ENCODE measurements at regions not wholly inside any gene's neighbourhood (a gene's known extent, or its start where the extent isn't known, plus 50 kb on each side); places are given as distances from the start of the nearest gene placed in this dataset.

DNA sequence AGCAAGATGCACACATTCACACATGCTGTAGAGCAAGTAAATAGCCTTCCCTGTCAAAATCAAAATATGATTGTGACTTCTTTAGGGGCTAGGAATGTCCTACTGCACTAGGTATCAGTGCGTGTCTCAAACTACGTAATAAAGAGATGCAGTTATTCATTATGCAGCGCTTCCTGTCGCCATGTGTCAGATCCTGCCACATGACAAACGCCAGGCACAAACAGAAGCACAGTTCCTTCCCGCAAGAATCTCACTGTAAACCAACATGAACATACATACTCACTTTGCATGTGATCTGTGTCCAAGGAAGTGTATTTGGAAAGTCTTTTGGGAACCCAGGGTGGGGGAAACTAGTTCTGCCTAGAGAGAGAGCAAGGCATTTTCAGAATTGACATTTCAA, 599.9 kb downstream of the RNF144A start:
- H3K4me3 Mint-ChIP-seq = peak overlapping the region; percentile 59 to 76
- peaks cover 2% of the 10 kb centered on the region for H3K36me3 Mint-ChIP-seq (ENCODE audit: insufficient read depth)
- peak overlapping the region in 1 of 2 donors; percentile 83 for H3K27ac Mint-ChIP-seq
- no peaks in the 10 kb centered on the region for H3K27me3 Mint-ChIP-seq
- peak; percentile 7 to 26 (median 7) for DNase-seq
- H3K4me1 Mint-ChIP-seq (ENCODE audit: low read depth in 2 of 2) = peaks cover 10 to 28% of the 10 kb centered on the region in 2 donors
- ATAC-seq (replicated peaks) = peak; percentile 97
- H3K9me3 Mint-ChIP-seq = no peaks in the 10 kb centered on the region

DNA sequence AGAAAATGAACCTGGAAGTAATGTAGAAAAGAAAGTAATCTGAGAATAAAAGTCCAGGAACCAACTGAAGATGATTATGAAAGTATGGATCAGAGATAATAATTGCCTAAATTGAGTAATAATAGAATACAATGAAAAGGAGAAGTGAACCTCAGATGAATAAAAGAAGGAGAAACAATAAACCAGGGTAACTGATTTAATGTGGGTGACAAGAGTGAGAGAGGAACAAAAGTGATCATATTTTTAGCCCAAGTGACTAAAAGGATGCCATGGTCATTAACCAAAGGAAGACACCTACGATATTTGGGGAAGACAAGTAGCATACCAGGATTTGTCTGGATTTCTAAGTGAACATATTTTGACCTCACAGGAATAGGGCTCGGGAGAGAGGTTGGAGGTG, 600.6 kb downstream of the RNF144A start:
- peak overlapping the region in 1 of 2 donors; percentile 83 for H3K27ac Mint-ChIP-seq
- DNase-seq (no peak), ATAC-seq (replicated peaks) (no peak)
- H3K27me3 Mint-ChIP-seq = peaks cover 0 to 5% of the 10 kb centered on the region in 2 donors
- H3K36me3 Mint-ChIP-seq (ENCODE audit: insufficient read depth) = peaks cover 2% of the 10 kb centered on the region
- peaks cover 12 to 28% of the 10 kb centered on the region in 2 donors for H3K4me1 Mint-ChIP-seq (ENCODE audit: low read depth in 2 of 2)
- H3K9me3 Mint-ChIP-seq = no peaks in the 10 kb centered on the region
- H3K4me3 Mint-ChIP-seq = peak overlapping the region in 1 of 2 donors; percentile 76

DNA sequence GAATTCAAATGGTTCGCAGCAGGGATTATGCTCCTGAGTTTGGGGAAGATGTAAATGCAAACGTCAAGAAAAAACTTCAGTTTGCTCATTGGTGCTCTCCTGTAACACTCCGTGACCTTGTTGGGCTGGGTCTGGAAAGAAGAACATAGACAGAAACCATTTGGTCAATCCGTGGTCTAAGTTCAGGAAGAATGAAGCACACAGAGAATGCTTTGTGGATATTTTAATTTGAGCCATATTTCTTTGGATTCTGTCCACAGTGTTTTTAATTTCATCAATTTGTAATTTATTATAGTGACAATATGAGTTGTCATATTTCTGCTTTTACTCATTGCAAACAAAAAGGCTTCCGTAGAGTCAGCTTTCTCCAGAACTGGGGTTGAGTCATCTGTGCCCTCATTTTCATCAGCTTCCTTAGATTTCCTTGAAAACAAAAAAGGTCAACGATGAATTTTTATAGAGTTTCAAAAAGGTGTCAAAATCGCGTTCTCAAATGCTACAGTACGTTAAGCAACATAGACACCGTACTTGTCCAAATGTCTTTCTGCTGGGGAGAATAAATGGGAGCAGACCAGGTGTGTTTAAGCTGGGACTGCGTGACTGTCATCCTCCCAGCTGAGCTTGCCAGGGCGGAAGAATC, 606.4 kb downstream of the RNF144A start:
- Mint-ChIP-seq H3K27ac (no peak overlapping the region), H3K36me3 (ENCODE audit: insufficient read depth) (peaks cover 2% of the 10 kb centered on the region), H3K9me3 (peaks cover 0 to 1% of the 10 kb centered on the region in 2 donors), H3K4me1 (ENCODE audit: low read depth in 2 of 2) (peaks cover 0 to 3% of the 10 kb centered on the region in 2 donors), H3K27me3 (peaks cover 0 to 8% of the 10 kb centered on the region in 2 donors), H3K4me3 (no peak overlapping the region)
- DNase-seq = no peak
- ATAC-seq (replicated peaks) = no peak

DNA sequence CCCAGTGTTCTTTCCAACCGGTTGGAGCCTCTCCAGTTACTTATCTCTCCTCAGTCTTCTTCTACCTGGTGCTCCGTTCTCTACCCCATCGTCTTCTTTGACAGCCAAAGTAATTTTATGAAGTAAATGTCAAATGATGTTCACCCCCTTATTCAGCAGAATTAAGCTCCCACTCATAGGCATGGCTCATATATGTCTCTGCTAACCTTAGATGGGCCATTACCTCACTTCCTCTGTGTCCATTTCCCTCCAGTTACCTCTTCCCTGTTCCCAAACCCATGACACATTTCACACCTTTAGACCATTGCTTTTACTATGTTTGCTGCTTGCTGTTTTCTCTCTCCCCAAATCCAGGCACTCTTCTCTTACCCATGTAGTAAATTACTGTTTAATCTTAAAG, 607.0 kb downstream of the RNF144A start:
- no peak for DNase-seq
- ATAC-seq (replicated peaks) = no peak
- Mint-ChIP-seq H3K4me1 (ENCODE audit: low read depth in 2 of 2) (peaks cover 0 to 3% of the 10 kb centered on the region in 2 donors), H3K9me3 (peaks cover 0 to 7% of the 10 kb centered on the region in 2 donors), H3K27ac (no peak overlapping the region), H3K4me3 (no peak overlapping the region), H3K27me3 (peaks cover 0 to 8% of the 10 kb centered on the region in 2 donors), H3K36me3 (ENCODE audit: insufficient read depth) (no peaks in the 10 kb centered on the region)

DNA sequence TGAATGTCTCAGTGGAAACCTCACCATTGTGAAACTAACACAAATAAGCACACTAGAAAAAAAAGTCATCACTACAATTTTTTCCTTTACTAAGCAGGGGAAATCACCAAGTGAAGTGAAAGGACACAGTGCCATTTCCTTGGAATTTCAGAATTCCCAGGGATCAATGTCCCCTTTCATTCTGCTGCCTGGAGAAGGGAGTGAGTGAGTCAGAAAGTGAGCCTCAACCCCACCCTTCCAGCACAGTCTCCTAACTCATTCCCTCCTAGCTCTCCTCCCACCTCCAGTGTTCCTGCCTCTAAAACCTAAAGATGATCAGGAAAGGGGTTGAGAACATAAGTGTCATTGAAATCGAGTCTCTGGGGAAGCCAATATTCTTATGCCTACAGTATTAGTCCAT, 608.5 kb downstream of the RNF144A start:
- Mint-ChIP-seq H3K27me3 (peaks cover 0 to 8% of the 10 kb centered on the region in 2 donors), H3K4me3 (no peak overlapping the region), H3K9me3 (peaks cover 2 to 8% of the 10 kb centered on the region in 2 donors), H3K36me3 (ENCODE audit: insufficient read depth) (no peaks in the 10 kb centered on the region), H3K27ac (peak overlapping the region in 1 of 2 donors; percentile 5), H3K4me1 (ENCODE audit: low read depth in 2 of 2) (peaks cover 0 to 3% of the 10 kb centered on the region in 2 donors)
- ATAC-seq (replicated peaks) (no peak), DNase-seq (no peak)

DNA sequence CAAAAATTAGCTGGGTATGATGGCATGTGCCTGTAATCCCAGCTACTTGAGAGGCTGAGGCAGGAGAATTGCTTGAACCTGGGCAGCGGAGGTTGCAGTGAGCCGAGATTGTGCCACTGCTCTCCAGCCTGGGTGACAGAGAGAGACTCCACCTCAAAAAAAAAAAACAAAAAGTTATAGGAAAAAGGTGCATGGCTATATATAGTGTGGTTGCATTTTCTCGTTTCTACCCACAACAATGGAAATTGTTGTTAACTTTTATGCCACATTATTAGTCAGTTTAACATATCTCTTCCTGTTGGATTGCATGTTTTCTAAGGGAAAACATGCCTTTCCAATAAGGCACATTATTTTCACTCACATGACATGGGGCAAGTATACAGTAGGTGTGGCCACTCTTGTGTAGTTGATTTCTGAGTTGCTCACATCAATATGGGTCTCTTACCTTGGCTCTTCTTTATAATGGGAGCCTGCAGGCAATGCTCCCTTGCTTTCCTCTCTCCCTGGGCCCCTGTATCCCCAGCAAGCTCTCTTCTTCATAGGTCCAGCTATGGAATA, 610.0 kb downstream of the RNF144A start:
- H3K4me3 Mint-ChIP-seq = no peak overlapping the region
- peaks cover 7 to 17% of the 10 kb centered on the region in 2 donors for H3K9me3 Mint-ChIP-seq
- DNase-seq (no peak), ATAC-seq (replicated peaks) (no peak)
- no peaks in the 10 kb centered on the region for H3K36me3 Mint-ChIP-seq (ENCODE audit: insufficient read depth)
- H3K27me3 Mint-ChIP-seq = peaks cover 0 to 8% of the 10 kb centered on the region in 2 donors
- peaks cover 0 to 3% of the 10 kb centered on the region in 2 donors for H3K4me1 Mint-ChIP-seq (ENCODE audit: low read depth in 2 of 2)
- no peak overlapping the region for H3K27ac Mint-ChIP-seq

DNA sequence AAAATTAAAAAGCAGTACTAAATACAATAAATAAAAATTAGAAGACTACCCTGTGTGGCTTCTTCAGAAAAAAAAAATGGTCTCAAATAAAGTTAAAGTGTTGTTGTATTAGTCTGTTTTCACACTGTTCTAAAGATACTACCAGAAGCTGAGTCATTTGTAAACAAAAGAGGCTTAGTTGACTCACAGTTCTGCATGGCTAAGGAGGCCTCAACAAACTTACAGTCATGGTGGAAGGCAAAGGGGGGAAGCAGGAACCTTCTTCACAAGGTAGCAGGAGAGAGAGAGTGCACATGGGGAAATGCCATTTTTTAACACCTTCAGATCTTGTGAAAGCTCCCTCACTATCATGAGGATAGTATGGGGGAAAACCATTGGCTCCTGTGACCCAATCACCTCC, 612.8 kb downstream of the RNF144A start:
- DNase-seq (no peak), ATAC-seq (replicated peaks) (no peak)
- no peak overlapping the region for H3K4me3 Mint-ChIP-seq
- H3K27me3 Mint-ChIP-seq = no peaks in the 10 kb centered on the region
- H3K9me3 Mint-ChIP-seq = peaks cover 7 to 17% of the 10 kb centered on the region in 2 donors
- no peak overlapping the region for H3K27ac Mint-ChIP-seq
- H3K36me3 Mint-ChIP-seq (ENCODE audit: insufficient read depth) = no peaks in the 10 kb centered on the region
- no peaks in the 10 kb centered on the region for H3K4me1 Mint-ChIP-seq (ENCODE audit: low read depth in 2 of 2)

DNA sequence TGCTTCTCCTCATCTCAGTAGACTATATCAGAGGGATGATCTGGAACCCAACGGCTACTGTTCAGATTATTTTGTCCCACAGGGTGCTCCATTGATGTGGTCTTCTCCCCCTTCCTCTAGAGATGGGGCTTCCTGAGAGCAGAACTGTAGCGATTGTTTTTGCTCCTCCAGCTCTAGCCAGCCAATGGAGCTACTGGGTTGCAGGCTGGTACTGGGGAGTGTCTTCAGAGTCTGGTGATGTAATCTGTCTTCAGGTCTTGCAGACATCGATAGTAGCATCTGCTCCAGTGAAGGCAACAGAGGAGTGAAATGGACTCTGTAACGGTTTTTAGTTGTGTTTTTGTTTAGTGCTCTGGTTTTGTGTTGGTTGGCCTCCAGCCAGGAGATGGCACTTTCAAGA, 621.9 kb downstream of the RNF144A start:
- ATAC-seq (replicated peaks) (no peak), DNase-seq (no peak)
- H3K36me3 Mint-ChIP-seq (ENCODE audit: insufficient read depth) = no peaks in the 10 kb centered on the region
- H3K9me3 Mint-ChIP-seq = peaks cover 2 to 7% of the 10 kb centered on the region in 2 donors
- H3K27ac Mint-ChIP-seq = no peak overlapping the region
- H3K4me3 Mint-ChIP-seq = no peak overlapping the region
- H3K4me1 Mint-ChIP-seq (ENCODE audit: low read depth in 2 of 2) = no peaks in the 10 kb centered on the region
- H3K27me3 Mint-ChIP-seq = no peaks in the 10 kb centered on the region

DNA sequence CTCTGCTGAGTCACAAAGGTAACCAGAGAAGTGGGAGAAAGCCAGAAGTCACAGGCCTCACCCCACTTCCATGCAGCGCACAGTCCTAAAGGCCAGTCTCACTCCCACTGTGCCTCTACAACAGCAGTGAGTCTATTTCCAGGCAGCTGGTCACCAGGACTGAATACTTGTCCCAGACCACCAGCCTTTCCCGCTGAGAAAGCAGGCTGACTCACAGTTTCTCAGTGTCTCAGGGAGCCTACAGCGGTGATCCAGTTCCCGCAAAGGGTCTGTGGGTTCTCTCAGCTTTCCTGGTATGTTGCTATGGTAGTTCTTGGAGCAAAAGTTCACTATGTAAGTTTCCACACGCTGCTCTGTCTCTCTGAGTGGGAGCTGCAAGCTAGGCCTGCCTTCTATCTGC, 622.5 kb downstream of the RNF144A start:
- ATAC-seq (replicated peaks) = no peak
- Mint-ChIP-seq H3K27me3 (no peaks in the 10 kb centered on the region), H3K4me1 (ENCODE audit: low read depth in 2 of 2) (no peaks in the 10 kb centered on the region), H3K9me3 (peaks cover 2 to 7% of the 10 kb centered on the region in 2 donors), H3K27ac (no peak overlapping the region), H3K4me3 (no peak overlapping the region), H3K36me3 (ENCODE audit: insufficient read depth) (no peaks in the 10 kb centered on the region)
- DNase-seq = no peak

DNA sequence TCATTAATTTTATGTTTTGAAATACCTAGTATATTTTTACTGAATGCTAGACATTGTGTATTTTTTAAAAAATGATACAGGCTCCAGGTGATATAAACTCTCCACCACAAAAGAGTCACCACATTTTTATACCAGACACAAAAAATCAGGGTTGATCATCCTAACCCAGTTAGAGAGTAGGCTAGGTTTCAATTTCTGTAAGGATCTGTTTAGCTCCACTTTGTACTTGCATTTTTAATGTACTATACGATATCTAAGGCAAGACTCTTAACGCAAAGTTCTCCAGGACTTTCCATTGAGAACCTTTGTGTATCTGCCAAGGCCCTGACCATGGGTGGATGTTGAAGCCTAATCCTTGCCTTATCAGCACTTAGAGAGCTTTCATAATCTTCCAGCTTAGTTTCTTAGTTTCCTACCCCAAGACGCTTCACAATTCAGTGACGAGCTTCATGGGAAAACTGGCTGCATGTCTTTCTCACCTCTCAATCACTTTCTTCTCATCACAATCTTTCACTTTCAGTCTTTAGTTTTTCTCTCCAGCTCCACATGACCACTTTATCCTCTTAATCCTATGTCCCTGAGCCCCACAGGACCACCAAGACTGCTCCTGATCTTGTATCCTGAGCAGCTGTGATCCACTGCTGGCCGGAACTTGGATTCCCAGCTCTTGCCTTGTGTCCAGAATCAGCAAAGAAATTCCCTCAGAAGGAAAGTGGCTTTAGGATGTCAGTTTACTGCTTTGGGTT, 635.8 kb downstream of the RNF144A start:
- peak overlapping the region in 1 of 2 donors; percentile 12 for H3K27ac Mint-ChIP-seq
- DNase-seq = no peak
- H3K4me1 Mint-ChIP-seq (ENCODE audit: low read depth in 2 of 2) = peaks cover 2 to 11% of the 10 kb centered on the region in 2 donors
- no peaks in the 10 kb centered on the region for H3K27me3 Mint-ChIP-seq
- no peaks in the 10 kb centered on the region for H3K9me3 Mint-ChIP-seq
- ATAC-seq (replicated peaks) = no peak
- peak overlapping the region; percentile 17 to 64 for H3K4me3 Mint-ChIP-seq
- H3K36me3 Mint-ChIP-seq (ENCODE audit: insufficient read depth) = no peaks in the 10 kb centered on the region

DNA sequence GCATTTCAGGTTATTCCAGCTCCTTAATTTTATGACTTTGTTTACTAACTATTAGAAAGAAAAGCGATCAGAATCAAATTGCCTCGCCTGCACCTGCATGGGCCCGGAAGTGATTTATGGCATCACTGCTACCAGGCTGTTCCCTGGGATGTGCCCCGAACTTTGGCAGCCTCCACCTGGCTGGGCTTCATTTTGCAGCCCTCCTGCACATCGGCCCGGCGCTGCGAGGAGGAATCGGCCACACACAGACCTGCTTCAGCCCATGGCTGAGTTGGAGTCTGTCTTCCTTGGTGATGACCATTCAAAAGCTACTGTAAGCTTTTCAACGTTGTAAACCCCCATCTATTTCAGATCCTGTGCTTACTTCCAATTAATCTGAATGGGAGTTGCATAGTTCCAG, 638.0 kb downstream of the RNF144A start:
- ATAC-seq (replicated peaks) = no peak
- no peaks in the 10 kb centered on the region for H3K36me3 Mint-ChIP-seq (ENCODE audit: insufficient read depth)

DNA sequence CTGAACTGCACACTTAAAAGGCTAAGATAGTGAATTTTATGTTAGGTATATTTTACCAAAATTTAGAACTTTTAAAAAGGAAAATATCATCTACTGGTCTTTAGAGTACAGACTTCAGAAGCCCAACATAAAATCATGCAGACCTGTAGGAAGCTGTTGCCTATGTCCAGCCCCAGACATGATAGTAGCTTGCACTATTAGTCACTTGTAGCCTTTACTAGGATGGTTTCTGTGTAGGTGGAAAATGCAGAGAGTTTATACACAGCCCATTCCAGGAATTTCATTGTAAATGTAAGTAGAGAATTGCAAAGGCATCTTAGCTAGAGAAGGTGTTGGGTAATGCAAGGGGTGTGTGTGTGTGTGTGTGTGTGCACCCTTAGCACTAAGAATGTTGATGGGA, 640.2 kb downstream of the RNF144A start:
- no peak overlapping the region for H3K4me3 Mint-ChIP-seq
- DNase-seq = no peak
- H3K27me3 Mint-ChIP-seq = no peaks in the 10 kb centered on the region
- no peak overlapping the region for H3K27ac Mint-ChIP-seq
- ATAC-seq (replicated peaks) = no peak
- H3K36me3 Mint-ChIP-seq (ENCODE audit: insufficient read depth) = no peaks in the 10 kb centered on the region
- peaks cover 2 to 11% of the 10 kb centered on the region in 2 donors for H3K4me1 Mint-ChIP-seq (ENCODE audit: low read depth in 2 of 2)
- H3K9me3 Mint-ChIP-seq = no peaks in the 10 kb centered on the region

More for the DNA sequence above, 638.0 kb downstream of the RNF144A start:
- no peaks in the 10 kb centered on the region for H3K27me3 Mint-ChIP-seq
- H3K4me3 Mint-ChIP-seq = no peak overlapping the region
- H3K4me1 Mint-ChIP-seq (ENCODE audit: low read depth in 2 of 2) = peaks cover 2 to 11% of the 10 kb centered on the region in 2 donors
- no peaks in the 10 kb centered on the region for H3K9me3 Mint-ChIP-seq
- H3K27ac Mint-ChIP-seq = no peak overlapping the region
- DNase-seq = no peak

DNA sequence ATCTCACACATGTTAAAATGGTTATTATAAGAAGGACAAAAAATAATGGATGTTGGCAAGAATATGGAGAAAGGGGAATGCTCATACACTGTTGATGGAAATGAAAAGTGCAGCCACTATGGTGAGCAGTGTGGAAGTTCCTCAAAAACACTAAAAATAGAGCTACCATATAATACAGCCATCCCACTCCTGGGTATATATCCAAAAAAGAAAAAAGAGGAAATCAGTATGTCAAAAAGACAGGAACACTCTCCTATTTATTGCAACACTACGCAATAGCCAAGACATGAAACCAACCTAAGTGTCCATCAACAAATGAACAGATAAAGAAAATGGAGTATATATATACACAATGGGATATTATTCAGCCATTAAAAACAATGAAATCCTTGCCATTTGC, 642.6 kb downstream of the RNF144A start:
- H3K9me3 Mint-ChIP-seq = no peaks in the 10 kb centered on the region
- no peaks in the 10 kb centered on the region for H3K36me3 Mint-ChIP-seq (ENCODE audit: insufficient read depth)
- no peaks in the 10 kb centered on the region for H3K27me3 Mint-ChIP-seq
- no peak overlapping the region for H3K4me3 Mint-ChIP-seq
- DNase-seq (no peak), ATAC-seq (replicated peaks) (no peak)
- no peaks in the 10 kb centered on the region for H3K4me1 Mint-ChIP-seq (ENCODE audit: low read depth in 2 of 2)
- H3K27ac Mint-ChIP-seq = no peak overlapping the region
